Lower lobe of right lung (tissue), 2 donors: ENCODE measurements at regions not wholly inside any gene's neighbourhood (a gene's known extent, or its start where the extent isn't known, plus 50 kb on each side); places are given as distances from the start of the nearest gene placed in this dataset.
A peak's percentile ranks its signal among the peaks of the same experiment; 100 is the strongest.

Experiments
- ATAC-seq, 2 donors: fragments of 200-7000 bp; cut with Tn5 transposase; one replicate each; pipeline ENCODE4 v1.9.1; 2020 to 2022; ENCODE audit warnings: mild to moderate bottlenecking in 2 of 2, moderate library complexity in 2 of 2
- DNase-seq: peaks from one replicate; pipeline ENCODE4 v3.0.0-alpha.2; 2020
- H3K27ac ChIP-seq: fragments of 200-600 bp; one replicate; pipeline ENCODE4 v1.8.0; 2022
- H3K27me3 ChIP-seq: fragments of 200-600 bp; one replicate; pipeline ENCODE4 v1.8.0; 2022; ENCODE audit warnings: low read depth
- H3K36me3 ChIP-seq: fragments of 200-600 bp; one replicate; pipeline ENCODE4 v1.8.0; 2022; ENCODE audit warnings: mild to moderate bottlenecking
- H3K4me1 ChIP-seq: fragments of 200-600 bp; one replicate; pipeline ENCODE4 v1.8.0; 2022
- H3K4me3 ChIP-seq: fragments of 200-600 bp; one replicate; pipeline ENCODE4 v1.8.0; 2022; ENCODE audit warnings: mild to moderate bottlenecking
- H3K9me3 ChIP-seq: fragments of 200-600 bp; one replicate; pipeline ENCODE4 v1.8.0; 2022
- intact Hi-C: fragments of 100-400 bp; cut with DNase I; formaldehyde crosslinking; loops from one replicate; pipeline ENCODE4 v1.11.0; 2022
- TF ChIP-seq, protein P1 (sequence below): fragments of 200-600 bp; IDR thresholded peaks from one replicate; pipeline ENCODE4 v1.8.0; 2022; ENCODE audit warnings: antibody characterized with exemption, mild to moderate bottlenecking
- donor health status: DM: no; HTN: yes; CAD: no; lungs with severe emphysema.

DNA sequence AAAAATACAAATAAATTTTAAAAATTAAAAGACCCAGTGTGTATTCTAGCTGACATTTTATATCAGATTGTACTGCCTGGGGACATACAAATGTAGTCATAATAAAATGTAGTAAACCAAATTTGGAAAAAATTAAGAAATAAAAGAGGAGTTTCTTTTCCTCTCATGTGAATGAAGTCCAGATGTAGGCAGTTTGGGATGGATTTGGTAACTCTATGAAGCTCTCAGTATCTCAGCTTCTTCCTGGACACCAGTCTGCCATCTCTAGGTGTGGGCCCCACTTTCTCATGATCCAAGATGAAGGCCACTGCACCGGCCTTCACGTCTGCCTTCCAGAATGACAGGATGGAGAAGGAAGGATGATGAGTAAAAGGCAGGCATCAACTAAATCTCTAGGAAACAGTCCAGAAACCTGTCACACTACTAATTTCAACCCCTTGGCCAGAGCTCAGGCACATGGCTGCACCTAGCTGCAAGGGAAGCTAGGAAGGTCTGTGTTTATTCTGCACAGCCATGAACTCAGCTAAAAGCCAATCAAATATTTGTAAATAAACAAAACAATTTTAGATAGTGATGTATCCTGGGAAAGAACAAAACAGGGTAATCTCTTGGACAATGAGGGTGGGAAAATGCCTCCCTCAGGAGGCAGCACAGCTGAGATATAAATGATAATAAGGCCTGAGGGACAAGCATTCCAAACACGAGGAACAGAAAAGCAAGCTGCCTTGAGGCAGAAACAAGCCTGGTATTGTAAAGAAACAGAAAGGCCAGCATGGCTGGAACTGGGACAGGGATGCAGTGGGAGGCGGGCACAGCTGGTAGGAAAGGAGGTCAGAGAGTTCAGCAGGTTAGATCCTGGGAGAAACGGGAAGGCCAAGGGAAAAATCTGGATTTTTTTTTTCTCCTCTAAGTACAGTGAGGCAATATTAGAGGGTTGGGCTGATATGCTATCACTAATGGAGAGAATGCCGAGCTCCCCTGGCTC, 88.5 kb upstream of the PTPN1 start:
- ATAC-seq: no peak
- Histone ChIP-seq H3K4me3 (no peak overlapping the region), H3K9me3 (peaks cover 4% of the 10 kb centered on the region), H3K36me3 (no peaks in the 10 kb centered on the region), H3K27me3 (no peaks in the 10 kb centered on the region), H3K27ac (peak overlapping the region; percentile 71), H3K4me1 (peaks cover 34% of the 10 kb centered on the region)
- TF ChIP-seq, protein P1, sequence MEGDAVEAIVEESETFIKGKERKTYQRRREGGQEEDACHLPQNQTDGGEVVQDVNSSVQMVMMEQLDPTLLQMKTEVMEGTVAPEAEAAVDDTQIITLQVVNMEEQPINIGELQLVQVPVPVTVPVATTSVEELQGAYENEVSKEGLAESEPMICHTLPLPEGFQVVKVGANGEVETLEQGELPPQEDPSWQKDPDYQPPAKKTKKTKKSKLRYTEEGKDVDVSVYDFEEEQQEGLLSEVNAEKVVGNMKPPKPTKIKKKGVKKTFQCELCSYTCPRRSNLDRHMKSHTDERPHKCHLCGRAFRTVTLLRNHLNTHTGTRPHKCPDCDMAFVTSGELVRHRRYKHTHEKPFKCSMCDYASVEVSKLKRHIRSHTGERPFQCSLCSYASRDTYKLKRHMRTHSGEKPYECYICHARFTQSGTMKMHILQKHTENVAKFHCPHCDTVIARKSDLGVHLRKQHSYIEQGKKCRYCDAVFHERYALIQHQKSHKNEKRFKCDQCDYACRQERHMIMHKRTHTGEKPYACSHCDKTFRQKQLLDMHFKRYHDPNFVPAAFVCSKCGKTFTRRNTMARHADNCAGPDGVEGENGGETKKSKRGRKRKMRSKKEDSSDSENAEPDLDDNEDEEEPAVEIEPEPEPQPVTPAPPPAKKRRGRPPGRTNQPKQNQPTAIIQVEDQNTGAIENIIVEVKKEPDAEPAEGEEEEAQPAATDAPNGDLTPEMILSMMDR: no peak
- no peak for DNase-seq
- intact Hi-C loops: no loop called here

DNA sequence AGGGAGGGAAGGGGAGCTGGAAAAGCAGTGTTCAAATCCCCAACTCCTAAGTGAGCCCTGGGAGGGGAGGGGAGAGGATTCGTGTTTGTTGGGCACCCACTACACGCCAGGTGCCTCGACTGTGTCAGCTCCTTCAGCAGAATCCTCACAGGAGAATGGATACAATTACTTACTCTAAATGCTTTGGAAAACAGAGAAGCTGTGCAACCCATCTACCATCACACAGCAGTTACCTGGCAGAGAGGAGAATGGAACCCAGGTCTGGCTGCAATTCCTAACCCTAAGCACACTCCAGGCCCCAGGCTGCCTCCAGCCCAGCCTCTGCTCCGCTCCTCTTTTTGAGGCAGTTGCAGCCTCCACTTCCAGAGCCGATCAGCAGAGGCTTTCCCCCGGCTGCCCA, 86.4 kb upstream of the PTPN1 start:
- no peak for DNase-seq
- Histone ChIP-seq H3K4me3 (no peak overlapping the region), H3K4me1 (peaks cover 43% of the 10 kb centered on the region), H3K27me3 (no peaks in the 10 kb centered on the region), H3K9me3 (peaks cover 4% of the 10 kb centered on the region), H3K36me3 (no peaks in the 10 kb centered on the region), H3K27ac (peak overlapping the region; percentile 71)
- ATAC-seq: no peak
- intact Hi-C loops: no loop called here
- TF ChIP-seq, protein P1: no peak

DNA sequence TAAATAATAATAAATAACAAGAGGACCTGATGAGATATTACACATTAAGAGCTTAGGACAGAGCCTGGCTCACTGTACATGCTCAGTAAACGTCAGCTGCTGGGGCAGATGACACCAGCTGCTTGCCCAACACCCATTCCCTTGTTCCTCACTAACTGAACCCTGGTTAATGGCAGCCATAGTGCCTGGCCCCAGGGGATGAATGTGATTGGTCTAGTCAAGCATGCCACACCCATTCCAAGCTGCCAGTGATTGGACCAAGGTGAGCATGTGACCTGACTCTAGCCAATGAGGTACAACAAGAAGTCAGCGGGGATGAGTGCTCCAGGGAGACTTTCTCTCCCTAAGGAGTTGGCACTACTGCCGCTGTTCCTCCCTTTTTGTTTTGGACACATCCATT, 85.1 kb upstream of the PTPN1 start:
- H3K27me3 ChIP-seq: no peaks in the 10 kb centered on the region
- intact Hi-C loops: no loop called here
- TF ChIP-seq, protein P1: no peak
- no peak overlapping the region for H3K27ac ChIP-seq
- H3K36me3 ChIP-seq: no peaks in the 10 kb centered on the region
- ATAC-seq (no peak), DNase-seq (no peak)
- peaks cover 4% of the 10 kb centered on the region for H3K9me3 ChIP-seq
- peaks cover 38% of the 10 kb centered on the region for H3K4me1 ChIP-seq
- no peak overlapping the region for H3K4me3 ChIP-seq

DNA sequence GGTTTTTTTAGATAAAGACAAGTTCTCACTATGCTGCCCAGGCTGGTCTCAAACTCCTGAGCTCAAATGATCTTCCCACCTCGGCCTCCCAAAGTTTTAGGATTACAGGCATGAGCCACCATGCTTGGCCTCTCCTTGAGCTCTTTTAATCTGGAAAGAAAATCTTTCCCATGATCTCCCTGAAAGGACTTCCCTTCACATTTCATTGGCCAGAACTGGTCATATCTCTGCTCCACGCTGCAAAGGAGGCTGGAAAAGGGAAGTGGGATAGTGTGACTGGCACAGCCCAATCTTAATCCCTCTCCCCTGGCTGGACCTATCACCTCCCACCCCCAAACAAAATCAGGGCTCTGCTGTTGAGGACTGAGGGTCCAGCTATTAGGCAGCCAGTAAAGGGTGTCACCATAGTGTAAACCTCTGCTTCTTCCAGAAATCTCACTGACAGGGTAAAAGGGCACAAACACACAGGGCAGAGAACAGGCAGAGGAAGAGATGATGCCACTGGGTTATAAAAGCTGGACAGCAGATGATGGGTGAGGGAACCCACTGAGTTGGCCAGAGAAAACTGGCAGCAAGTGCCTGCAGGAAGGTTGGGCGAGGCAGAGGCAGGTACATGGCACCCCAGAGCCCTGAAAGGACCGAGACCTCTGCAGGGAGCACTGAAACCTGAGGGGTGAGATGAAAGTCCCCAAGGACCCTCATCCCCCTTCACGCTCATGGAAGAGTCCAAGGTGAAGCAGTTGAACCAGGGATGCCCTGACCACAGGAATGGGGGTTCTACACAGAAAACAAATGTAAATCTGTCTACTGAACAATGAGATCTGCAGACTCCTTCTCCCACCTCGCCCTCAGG, 83.1 kb upstream of the PTPN1 start:
- Histone ChIP-seq H3K4me3 (no peak overlapping the region), H3K4me1 (peaks cover 43% of the 10 kb centered on the region), H3K27ac (no peak overlapping the region), H3K27me3 (no peaks in the 10 kb centered on the region), H3K36me3 (no peaks in the 10 kb centered on the region), H3K9me3 (no peaks in the 10 kb centered on the region)
- TF ChIP-seq, protein P1: no peak
- no peak for DNase-seq
- no peak for ATAC-seq
- intact Hi-C loops: no loop called here

DNA sequence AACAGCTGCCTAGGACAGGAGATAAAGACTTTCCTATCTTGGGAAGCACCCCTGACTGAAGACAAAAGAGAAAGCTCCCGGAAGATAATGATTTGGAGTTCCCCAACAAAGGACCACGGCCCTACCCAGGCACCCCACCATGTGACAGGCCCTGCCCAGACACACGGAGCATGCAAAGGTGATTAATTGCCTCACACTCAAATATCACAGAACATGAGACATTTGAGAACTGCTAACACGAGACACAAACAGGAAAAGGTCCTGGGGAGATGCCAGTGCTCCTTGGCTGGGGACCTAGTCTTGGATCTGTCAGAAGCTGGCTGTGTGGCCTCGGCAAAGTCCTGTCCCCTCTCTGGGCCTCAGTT, 82.5 kb upstream of the PTPN1 start:
- Histone ChIP-seq H3K27me3 (no peaks in the 10 kb centered on the region), H3K36me3 (no peaks in the 10 kb centered on the region), H3K4me3 (no peak overlapping the region), H3K27ac (no peak overlapping the region), H3K9me3 (no peaks in the 10 kb centered on the region), H3K4me1 (peaks cover 38% of the 10 kb centered on the region)
- TF ChIP-seq, protein P1: no peak
- intact Hi-C loops: no loop called here
- ATAC-seq (peak in 1 of 2 donors; percentile 9), DNase-seq (no peak)
